GM19438 (cell line): ENCODE measurements at regions not wholly inside any gene's neighbourhood (a gene's known extent, or its start where the extent isn't known, plus 50 kb on each side); places are given as distances from the start of the nearest gene placed in this dataset.
A peak's percentile ranks its signal among the peaks of the same experiment; 100 is the strongest.

ENCODE experiments used
- ATAC-seq: cut with Tn5 transposase; IDR thresholded peaks from one replicate; pipeline ENCODE4 v1.9.1; 2021; ENCODE audit warnings: low read depth; ENCODE audit not compliant: unreplicated experiment

DNA sequence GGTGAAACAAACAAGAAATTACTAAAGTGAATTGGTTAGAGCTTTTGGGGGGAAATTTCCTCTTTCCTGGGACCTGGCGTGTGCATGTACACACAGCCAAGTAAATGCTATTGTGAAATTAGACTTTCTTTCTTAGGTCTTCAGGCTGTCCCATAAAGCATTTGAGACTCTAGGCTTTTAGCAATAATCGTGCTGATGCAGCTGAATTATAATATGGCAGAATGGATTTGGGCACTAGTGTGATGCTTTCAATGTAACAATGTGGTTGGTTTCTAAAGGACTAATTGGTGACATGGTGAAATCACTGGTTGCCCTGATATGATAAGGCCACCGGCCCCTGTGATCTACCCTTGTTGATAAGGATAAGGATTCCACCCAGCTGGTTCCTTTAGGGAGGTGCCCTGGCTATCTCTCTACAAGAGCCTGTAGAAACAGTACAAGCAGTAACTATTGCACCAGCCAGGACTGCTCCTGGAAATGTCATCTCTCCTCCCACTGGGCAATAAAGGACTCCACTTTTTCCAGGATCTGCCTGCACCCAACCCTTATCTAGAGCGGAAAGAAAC is 164.1 kb downstream of the TFAP2A start:
- no peak for ATAC-seq

DNA sequence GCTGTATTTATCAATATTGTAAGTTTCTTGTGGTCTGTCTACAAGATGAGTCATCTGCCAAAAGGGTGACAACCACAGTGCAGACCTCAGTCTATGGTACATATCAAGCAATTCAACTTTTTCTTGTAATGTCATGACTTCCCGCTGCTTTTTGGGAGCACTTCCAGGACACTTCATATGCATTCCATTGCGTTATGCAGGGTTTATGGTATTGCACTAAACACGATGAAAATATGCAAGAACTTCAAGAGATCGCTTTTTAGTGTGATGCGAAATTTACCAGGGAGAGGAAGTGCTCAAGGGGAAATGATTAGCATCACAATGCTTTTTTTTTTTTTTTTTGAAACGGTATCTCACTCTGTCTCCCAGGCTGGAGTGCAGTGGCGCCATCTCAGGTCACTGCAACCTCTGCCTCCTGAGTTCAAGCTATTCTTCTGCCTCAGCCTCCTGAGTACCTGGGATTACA is 166.5 kb downstream of the TFAP2A start:
- ATAC-seq = no peak

- ATAC-seq = no peak
These were observed 177.4 kb downstream of the TFAP2A start for GRCh38 chr6:10237298-10238038.

GRCh38 chr6:10235344-10235743 is 179.5 kb downstream of the TFAP2A start:
- ATAC-seq = no peak

DNA sequence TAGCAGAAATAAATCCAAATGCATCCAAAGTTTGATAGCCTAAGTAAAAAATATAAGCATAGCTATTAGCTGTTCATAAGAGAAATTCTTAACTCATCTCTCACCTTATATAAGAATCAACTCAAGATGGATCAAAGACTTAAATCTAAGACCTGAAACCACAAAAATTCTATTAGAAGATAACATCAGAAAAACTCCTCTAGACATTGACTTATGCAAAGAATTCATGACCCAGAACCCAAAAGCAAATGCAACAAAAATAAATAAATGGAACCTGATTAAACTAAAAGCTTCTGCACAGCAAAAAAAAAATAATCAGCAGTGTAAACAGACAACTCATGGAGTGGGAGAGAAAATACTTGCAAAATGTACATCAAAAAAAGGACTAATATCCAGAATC is 184.3 kb downstream of the TFAP2A start:
- no peak for ATAC-seq

DNA sequence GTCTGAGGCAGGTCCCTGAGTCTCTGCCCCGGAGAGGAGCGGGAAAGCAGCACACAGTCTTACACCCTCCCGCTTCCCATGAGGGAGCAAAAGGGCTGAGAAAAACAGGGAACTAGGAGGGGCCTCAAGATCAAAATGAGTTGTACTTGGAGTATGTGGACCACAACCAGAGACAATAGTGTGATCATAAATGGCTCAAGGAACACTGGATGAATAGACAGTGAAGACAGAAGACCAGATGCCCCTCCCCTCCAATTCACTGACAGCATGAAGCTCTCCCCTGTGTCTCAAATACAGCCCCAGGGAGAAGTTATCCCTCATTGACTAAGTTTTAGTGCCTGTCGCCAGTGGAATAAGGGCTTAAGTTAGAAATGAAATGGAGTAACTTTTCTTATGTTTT is 191.0 kb downstream of the TFAP2A start:
- no peak for ATAC-seq

DNA sequence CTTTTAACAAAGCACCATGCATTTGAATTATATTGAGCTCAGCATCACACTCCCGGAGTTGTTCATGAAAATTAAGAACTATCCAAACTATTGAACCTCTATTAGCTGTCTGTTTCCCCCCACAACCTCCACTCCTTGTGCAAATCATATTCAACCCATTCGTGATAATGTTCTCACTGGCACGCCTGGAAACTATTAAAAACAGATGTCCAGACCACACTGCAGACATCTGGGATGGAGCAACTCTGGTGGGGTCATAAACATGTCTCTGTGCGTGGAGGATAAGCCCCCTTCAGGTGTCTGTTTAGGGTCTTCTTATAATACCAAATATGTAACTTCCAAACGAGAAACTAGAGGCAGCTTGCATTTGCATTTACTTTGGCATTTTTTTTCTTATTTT is 193.7 kb downstream of the TFAP2A start:
- no peak for ATAC-seq

GRCh38 chr6:10219510-10219909 is 195.4 kb downstream of the TFAP2A start:
- no peak for ATAC-seq

DNA sequence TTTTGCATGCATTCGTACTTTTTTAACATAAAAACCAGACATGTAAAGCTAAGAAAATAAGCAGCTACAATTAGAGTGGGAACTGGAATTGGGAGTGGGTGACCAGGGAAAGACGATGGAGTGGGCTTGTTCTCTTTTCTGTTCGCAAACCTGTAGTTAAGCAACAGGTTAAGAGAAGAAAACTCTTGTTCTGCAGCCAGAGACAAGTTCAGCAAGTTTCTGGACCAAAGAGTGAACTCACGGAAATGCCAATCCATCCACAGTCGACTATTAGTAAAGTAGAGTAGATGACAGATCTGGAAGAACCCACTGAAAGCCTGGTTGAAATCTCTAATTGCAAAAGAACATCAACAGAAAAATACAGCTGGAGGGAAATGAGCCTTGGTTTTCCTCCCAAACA is 197.8 kb downstream of the TFAP2A start:
- no peak for ATAC-seq

DNA sequence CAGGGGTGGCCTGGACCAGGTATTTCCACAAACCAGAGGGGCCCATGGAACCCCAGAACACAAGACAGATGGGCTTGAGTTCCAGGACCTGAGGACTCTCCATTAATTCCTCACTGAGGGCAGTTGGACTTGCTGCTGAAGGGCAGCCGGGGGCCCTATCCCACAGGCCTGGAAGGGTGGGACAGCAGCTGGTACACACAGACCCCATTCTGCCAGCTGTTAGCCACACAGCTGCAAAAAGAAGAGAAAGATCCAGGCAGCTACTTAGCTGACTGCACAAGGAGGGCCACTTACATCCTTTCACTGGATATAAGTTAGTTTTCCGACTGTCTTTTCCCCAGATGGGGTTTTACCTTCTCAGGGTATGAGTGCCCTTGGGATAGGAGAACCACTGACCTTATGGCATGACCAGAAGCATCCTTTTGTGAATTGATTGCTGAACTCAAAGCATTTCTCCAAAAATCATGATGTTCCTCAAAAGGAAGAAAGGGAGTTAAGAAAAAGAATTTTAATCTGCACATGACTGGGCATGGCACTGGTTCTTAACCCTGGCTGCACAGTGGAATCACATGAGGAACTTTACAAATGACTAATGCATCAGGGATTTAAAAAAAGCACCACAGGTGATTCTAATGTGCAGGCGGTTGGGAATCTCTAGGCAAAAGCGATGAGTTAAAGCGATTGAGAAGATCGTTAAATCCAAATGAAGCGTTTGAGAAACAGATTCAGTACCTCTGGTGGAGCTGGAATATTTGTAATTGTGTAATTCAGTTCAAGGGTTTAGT is 199.4 kb downstream of the TFAP2A start:
- no peak for ATAC-seq

DNA sequence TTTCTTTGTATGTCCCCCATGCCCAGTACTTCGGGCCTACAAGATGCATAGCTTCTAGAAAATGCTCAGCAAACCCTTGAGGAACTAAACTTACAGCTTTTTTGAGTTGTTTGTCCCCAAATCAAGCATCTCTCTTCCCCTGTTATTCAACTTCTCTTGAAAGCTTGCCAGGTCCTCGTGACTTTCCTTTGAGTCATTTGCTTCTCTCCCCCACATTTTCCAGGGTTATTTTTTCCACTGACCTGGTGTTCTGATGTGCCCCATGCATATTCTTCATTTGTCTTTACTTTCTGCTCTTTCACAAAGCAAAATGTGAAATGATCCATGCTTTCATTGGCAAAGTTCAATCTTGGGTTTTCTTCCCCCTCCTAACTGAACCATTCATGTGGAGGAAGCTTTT is 204.8 kb downstream of the TFAP2A start:
- no peak for ATAC-seq

GRCh38 chr6:10205892-10206291 is 209.0 kb downstream of the TFAP2A start:
- peak; percentile 61 for ATAC-seq

DNA sequence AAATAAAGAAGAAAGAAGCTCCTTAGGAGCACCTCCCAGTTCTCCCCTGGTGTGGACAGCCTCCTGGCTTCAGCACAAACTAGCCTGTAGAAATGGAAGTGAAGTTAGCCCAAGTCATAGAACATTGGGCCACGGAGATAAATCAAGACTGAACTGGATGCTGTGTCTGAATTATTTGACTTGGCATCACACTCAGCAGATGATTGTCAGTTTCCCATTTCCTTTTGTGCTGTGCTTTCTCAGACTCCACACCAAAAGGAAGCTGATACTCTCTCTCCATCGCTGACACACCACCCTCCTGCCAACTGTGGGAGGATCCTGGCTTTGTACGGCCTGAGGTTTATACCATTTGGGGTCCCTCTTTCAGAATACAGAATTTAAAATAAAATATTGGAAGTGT is 209.8 kb downstream of the TFAP2A start:
- ATAC-seq = no peak

GRCh38 chr6:10203651-10204050 is 211.2 kb downstream of the TFAP2A start:
- ATAC-seq = no peak

GRCh38 chr6:10202581-10202980 is 212.3 kb downstream of the TFAP2A start:
- ATAC-seq = no peak

DNA sequence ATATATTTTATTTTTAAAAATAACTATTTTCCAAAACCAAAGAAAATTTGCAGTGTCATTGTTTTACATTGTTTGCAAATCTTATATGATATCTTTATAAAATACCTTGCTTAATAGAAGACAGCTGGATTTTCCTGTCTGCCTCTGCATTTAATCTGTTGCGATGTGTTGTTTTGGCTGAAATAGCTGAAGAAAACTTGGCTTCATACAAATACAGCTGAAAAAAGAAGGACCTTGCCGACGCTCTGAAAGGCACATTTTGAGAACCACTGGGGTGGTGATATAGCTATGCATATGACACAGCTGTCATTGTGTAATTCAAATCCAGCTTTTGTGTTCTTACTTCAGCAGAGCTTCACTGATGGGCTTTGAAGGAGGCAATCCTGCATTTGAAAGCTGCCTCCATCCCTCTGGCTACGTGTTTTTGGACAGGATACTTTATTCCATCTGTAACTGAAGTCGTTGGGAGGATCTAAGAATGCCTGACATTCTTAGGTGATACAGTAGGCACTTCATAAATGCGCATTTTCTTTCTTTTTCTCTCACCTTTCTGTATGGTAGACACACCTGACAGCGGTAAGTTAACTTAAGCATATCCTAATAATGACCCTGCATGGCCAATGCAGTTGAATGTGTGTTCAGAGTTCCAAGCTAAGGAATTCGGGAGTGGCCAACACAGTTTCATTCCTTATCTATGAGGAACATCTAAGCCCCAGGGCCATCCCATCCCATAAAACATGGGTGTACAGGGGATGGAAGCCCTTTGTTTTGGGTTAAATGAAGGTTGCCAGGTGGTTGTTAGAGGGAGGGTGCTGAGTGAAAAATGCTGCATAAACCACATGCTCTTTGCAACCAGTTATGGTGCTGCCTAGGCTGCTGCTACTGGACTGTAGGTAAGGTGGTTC is 213.0 kb downstream of the TFAP2A start:
- ATAC-seq = no peak

- no peak for ATAC-seq
These were observed 218.8 kb downstream of the TFAP2A start for GRCh38 chr6:10196090-10196489.

DNA sequence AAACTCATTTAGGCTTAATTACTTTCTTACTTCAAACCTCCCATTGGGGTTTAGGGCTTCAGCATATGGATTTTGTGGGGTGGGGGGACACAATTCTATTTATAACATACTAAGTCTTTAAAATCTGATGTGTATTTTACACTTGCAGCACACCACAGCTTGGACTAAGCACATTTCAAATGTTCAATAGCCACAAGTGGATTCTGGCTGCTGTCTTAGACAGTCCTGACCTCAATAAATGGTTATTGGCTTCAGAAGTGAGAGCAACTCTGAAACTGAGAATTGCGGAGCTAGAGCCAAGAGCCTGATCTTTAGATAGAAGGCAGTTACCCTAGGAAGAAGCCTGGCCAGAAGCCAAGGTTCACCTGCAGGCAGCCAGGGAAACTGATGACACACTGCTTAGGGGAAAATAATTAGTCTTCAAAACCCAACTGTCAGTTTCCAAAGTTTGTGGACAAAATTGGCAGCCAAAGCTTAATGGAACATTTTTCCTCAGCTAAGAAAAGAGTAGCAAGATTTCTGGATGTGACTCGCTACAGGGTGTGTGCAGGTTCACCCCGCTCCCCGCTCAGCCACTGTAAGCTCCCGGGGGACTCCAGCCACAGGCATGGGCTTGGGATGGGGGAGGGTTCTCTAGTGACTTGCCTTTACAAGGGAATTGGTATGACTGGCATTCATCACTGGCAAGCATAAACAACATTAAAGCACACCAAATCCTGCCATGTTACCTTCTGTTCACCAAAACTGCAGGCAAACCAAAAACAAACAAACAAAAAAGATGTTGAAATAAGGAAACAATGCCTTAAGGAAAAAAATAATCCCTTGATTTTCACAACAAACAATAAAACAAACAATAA is 219.8 kb downstream of the TFAP2A start:
- no peak for ATAC-seq

DNA sequence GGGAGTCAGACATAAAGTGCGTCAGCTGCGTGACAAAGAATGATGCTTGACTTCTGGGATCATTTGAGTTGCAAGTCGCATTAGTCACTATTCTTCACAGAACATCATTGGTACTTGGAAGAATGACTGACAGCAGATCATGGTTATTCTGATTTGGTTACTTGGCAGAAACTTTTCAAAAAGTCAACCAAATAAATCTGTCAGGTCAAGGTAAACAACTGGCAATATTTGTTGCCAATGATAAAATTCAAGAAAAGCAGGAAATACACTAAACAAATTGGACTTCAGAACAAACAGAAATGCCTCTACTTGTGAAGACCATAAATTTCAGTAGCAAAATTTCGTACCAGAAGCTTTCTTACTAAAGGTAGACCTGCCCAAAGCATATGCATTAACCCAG is 221.6 kb downstream of the TFAP2A start:
- ATAC-seq = no peak

GRCh38 chr6:10190042-10190441 is 224.8 kb downstream of the TFAP2A start:
- ATAC-seq = no peak
